RWPE1 (cell line): ENCODE measurements at regions not wholly inside any gene's neighbourhood (a gene's known extent, or its start where the extent isn't known, plus 50 kb on each side); places are given as distances from the start of the nearest gene placed in this dataset.

Experiments
- CTCF ChIA-PET: fragments of 350-600 bp; sonication (Branson Sonifier 250); formaldehyde crosslinking; extraction: SDS; loops from one replicate; lab custom pipeline; 2021; lab: Yijun Ruan, JAX
- POLR2A ChIA-PET: fragments of 400-600 bp; formaldehyde crosslinking; extraction: SDS; loops from one replicate; lab custom pipeline; 2020; ENCODE audit warnings: antibody characterized with exemption; ENCODE audit not compliant: low non-redundant PET; lab: Yijun Ruan, JAX
- DNase-seq: peaks from one replicate; pipeline ENCODE4 v3.0.0; 2012; ENCODE audit warnings: low spot score
- H3K27ac ChIP-seq: fragments of 450-650 bp; 2 replicates; pipeline ENCODE4 v1.5.1; 2017
- CTCF ChIP-seq: fragments of 450-650 bp; conservative IDR thresholded peaks from 2 replicates; pipeline ENCODE4 v1.5.1; 2017; ENCODE audit warnings: low read depth, mild to moderate bottlenecking

GRCh38 chr13:72113076-72113475, 246.1 kb upstream of the DACH1 start:
- ChIA-PET CTCF (no interaction called here), POLR2A (no interaction called here)
- H3K27ac ChIP-seq, result no peak overlapping the region
- no peak for DNase-seq
- no peak for TF ChIP-seq CTCF

- ChIA-PET POLR2A (no interaction called here), CTCF (no interaction called here)
These were observed 245.2 kb upstream of the DACH1 start for GRCh38 chr13:72112216-72112615.

GRCh38 chr13:72109863-72110262, 242.9 kb upstream of the DACH1 start:
- peak; percentile 15 for DNase-seq
- ChIA-PET POLR2A (no interaction called here), CTCF (no interaction called here)
- H3K27ac ChIP-seq, result peak overlapping the region; percentile 64
- no peak for TF ChIP-seq CTCF

More at GRCh38 chr13:72112216-72112615, 245.2 kb upstream of the DACH1 start:
- no peak for TF ChIP-seq CTCF
- DNase-seq, result no peak
- no peak overlapping the region for H3K27ac ChIP-seq

- H3K27ac ChIP-seq, result no peak overlapping the region
- no peak for TF ChIP-seq CTCF
- DNase-seq, result peak; percentile 2
- POLR2A ChIA-PET, result no interaction called here
- CTCF ChIA-PET, result no interaction called here
These were observed 237.7 kb upstream of the DACH1 start for GRCh38 chr13:72104656-72105180.

- TF ChIP-seq CTCF, result no peak
- ChIA-PET POLR2A (no interaction called here), CTCF (no interaction called here)
- H3K27ac ChIP-seq, result no peak overlapping the region
- no peak for DNase-seq
These were observed 234.9 kb upstream of the DACH1 start for GRCh38 chr13:72101768-72102400.

- DNase-seq, result no peak
- CTCF ChIA-PET, result no interaction called here
- no peak overlapping the region for H3K27ac ChIP-seq
- TF ChIP-seq CTCF, result no peak
- POLR2A ChIA-PET, result no interaction called here
These were observed 233.3 kb upstream of the DACH1 start for GRCh38 chr13:72100339-72100738.
